Upper lobe of left lung (tissue), 4 donors: ENCODE measurements at regions not wholly inside any gene's neighbourhood (a gene's known extent, or its start where the extent isn't known, plus 50 kb on each side); places are given as distances from the start of the nearest gene placed in this dataset.
"Not testable (repeated sequence)": the region's sequence is repeated elsewhere in the genome, so short reads cannot be mapped to it uniquely, and the experiment has no call there.

Experiments used
- CTCF ChIP-seq, 6 experiments: fragments of 450-650 bp in 4 of 6; fragments of 200-600 bp in 2 of 6; sonication (generic) in 2 of 6; IDR thresholded peaks; one replicate each; pipeline ENCODE4 v1.5.1; 2016 to 2019; ENCODE audit warnings: antibody characterized with exemption in 6 of 6
- EP300 ChIP-seq, 4 donors: sonication (generic); formaldehyde crosslinking; IDR thresholded peaks; one replicate each; pipeline ENCODE4 v1.5.1; 2017; ENCODE audit warnings: antibody characterized with exemption in 4 of 4, control low read depth in 2 of 4
- POLR2A ChIP-seq, 4 donors: fragments of 450-650 bp; IDR thresholded peaks; one replicate each; pipeline ENCODE4 v1.5.1; 2016 to 2017; ENCODE audit warnings: antibody characterized with exemption in 4 of 4, mild to moderate bottlenecking in 2 of 4
- POLR2AphosphoS5 ChIP-seq, 2 donors: sonication (generic); formaldehyde crosslinking; IDR thresholded peaks; one replicate each; pipeline ENCODE4 v1.5.1; 2017; ENCODE audit warnings: antibody characterized with exemption in 2 of 2

DNA sequence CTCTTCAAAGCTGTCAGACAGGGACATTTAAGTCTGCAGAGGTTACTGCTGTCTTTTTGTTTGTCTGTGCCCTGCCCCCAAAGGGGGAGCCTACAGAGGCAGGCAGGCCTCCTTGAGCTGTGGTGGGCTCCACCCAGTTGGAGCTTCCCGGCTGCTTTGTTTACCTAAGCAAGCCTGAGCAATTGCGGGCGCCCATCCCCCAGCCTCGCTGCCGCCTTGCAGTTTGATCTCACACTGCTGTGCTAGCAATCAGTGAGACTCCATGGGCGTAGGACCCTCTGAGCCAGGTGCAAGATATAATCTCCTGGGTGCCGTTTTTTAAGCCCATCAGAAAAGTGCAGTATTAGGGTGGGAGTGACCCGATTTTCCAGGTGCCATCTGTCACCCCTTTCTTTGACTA, 582.6 kb upstream of the TPK1 start:
- not testable (repeated sequence) for TF ChIP-seq CTCF, POLR2A, EP300, POLR2AphosphoS5 (IDR thresholded peaks at IDR 0.05)
